RWPE1 (cell line): ENCODE measurements at regions not wholly inside any gene's neighbourhood (a gene's known extent, or its start where the extent isn't known, plus 50 kb on each side); places are given as distances from the start of the nearest gene placed in this dataset.

ENCODE experiments used
- CTCF ChIA-PET: fragments of 350-600 bp; sonication (Branson Sonifier 250); formaldehyde crosslinking; extraction: SDS; loops from one replicate; lab custom pipeline; 2021; lab: Yijun Ruan, JAX
- POLR2A ChIA-PET: fragments of 400-600 bp; formaldehyde crosslinking; extraction: SDS; loops from one replicate; lab custom pipeline; 2020; ENCODE audit warnings: antibody characterized with exemption; ENCODE audit not compliant: low non-redundant PET; lab: Yijun Ruan, JAX
- DNase-seq: peaks from one replicate; pipeline ENCODE4 v3.0.0; 2012; ENCODE audit warnings: low spot score
- H3K27ac ChIP-seq: fragments of 450-650 bp; 2 replicates; pipeline ENCODE4 v1.5.1; 2017
- TF ChIP-seq, protein P1 (sequence below): fragments of 450-650 bp; conservative IDR thresholded peaks from 2 replicates; pipeline ENCODE4 v1.5.1; 2017; ENCODE audit warnings: low read depth, mild to moderate bottlenecking

- ChIA-PET CTCF (no interaction called here), POLR2A (no interaction called here)
- TF ChIP-seq, protein P1, sequence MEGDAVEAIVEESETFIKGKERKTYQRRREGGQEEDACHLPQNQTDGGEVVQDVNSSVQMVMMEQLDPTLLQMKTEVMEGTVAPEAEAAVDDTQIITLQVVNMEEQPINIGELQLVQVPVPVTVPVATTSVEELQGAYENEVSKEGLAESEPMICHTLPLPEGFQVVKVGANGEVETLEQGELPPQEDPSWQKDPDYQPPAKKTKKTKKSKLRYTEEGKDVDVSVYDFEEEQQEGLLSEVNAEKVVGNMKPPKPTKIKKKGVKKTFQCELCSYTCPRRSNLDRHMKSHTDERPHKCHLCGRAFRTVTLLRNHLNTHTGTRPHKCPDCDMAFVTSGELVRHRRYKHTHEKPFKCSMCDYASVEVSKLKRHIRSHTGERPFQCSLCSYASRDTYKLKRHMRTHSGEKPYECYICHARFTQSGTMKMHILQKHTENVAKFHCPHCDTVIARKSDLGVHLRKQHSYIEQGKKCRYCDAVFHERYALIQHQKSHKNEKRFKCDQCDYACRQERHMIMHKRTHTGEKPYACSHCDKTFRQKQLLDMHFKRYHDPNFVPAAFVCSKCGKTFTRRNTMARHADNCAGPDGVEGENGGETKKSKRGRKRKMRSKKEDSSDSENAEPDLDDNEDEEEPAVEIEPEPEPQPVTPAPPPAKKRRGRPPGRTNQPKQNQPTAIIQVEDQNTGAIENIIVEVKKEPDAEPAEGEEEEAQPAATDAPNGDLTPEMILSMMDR, result no peak
Measured at GRCh38 chr13:111608556-111608955, 288.1 kb downstream of the TEX29 start.

GRCh38 chr13:111609631-111610030 is 289.2 kb downstream of the TEX29 start:
- CTCF ChIA-PET, result interaction anchor here (0.6 kb wide), 1 partner anchor 23 kb away, joined by 4 read pairs; no protein-coding TSS in a partner anchor
- POLR2A ChIA-PET, result no interaction called here
- DNase-seq, result no peak
- H3K27ac ChIP-seq, result no peak overlapping the region
- TF ChIP-seq, protein P1, result no peak

More at GRCh38 chr13:111608556-111608955, 288.1 kb downstream of the TEX29 start:
- H3K27ac ChIP-seq, result no peak overlapping the region
- no peak for DNase-seq

GRCh38 chr13:111610081-111610480 is 289.6 kb downstream of the TEX29 start:
- DNase-seq, result no peak

GRCh38 chr13:111610879-111611278 is 290.4 kb downstream of the TEX29 start:
- TF ChIP-seq, protein P1, result no peak
- no peak for DNase-seq
- ChIA-PET CTCF (no interaction called here), POLR2A (no interaction called here)
- no peak overlapping the region for H3K27ac ChIP-seq

More at GRCh38 chr13:111610081-111610480, 289.6 kb downstream of the TEX29 start:
- ChIA-PET POLR2A (no interaction called here), CTCF (no interaction called here)
- TF ChIP-seq, protein P1, result no peak
- H3K27ac ChIP-seq, result no peak overlapping the region

- no peak overlapping the region for H3K27ac ChIP-seq
- TF ChIP-seq, protein P1, result no peak
- ChIA-PET CTCF (no interaction called here), POLR2A (no interaction called here)
- DNase-seq, result no peak
Measured at GRCh38 chr13:111611651-111612050, 291.2 kb downstream of the TEX29 start.

DNA sequence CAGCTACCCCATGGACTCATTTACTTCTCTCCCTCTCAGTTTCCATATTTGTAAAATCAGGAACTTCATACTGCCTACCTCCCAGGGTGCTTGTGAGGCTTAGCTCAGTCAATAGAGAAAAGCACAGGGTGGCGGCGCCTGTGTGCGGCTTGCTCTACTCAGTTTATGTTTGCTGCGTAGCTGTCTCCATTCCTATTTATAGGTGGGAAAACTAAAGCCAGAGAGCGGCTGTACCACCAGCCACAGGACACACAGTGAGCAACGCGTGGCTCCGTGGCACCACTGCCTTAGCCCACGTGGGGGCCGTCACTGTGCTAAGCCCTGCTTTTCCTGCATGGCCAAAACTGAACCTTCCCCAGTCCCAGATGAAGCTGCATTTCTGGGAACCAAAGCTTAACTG is 292.4 kb downstream of the TEX29 start:
- H3K27ac ChIP-seq, result no peak overlapping the region
- DNase-seq, result no peak
- POLR2A ChIA-PET, result no interaction called here
- CTCF ChIA-PET, result no interaction called here
- TF ChIP-seq, protein P1, result no peak

GRCh38 chr13:111614009-111614408 is 293.6 kb downstream of the TEX29 start:
- H3K27ac ChIP-seq, result no peak overlapping the region
- POLR2A ChIA-PET, result no interaction called here
- DNase-seq, result no peak
- CTCF ChIA-PET, result no interaction called here
- TF ChIP-seq, protein P1, result no peak
